Activated CD8-positive, alpha-beta memory T cell treated with anti-CD3 and anti-CD28 coated beads for 36 hours (primary cell): ENCODE measurements at regions not wholly inside any gene's neighbourhood (a gene's known extent, or its start where the extent isn't known, plus 50 kb on each side); places are given as distances from the start of the nearest gene placed in this dataset.
"Not testable (repeated sequence)": the region's sequence is repeated elsewhere in the genome, so short reads cannot be mapped to it uniquely, and the experiment has no call there.

Source experiments
- CTCF ChIA-PET: fragments of 350-600 bp; sonication (Branson Sonifier 250); formaldehyde crosslinking; loops from one replicate; lab custom pipeline; 2021; ENCODE audit warnings: antibody characterized with exemption; lab: Charles Lee
- POLR2A ChIA-PET: fragments of 350-600 bp; sonication (Branson Sonifier 250); formaldehyde crosslinking; loops from one replicate; lab custom pipeline; 2021; ENCODE audit warnings: antibody characterized with exemption; lab: Charles Lee

GRCh38 chr2:18074476-18074875 lies 196.0 kb downstream of the KCNS3 start:
- CTCF ChIA-PET: no interaction called here
- POLR2A ChIA-PET: no interaction called here

GRCh38 chr2:18073601-18074000 lies 195.1 kb downstream of the KCNS3 start:
- POLR2A ChIA-PET: no interaction called here
- CTCF ChIA-PET: no interaction called here

GRCh38 chr2:18067588-18068384 lies 189.3 kb downstream of the KCNS3 start:
- ChIA-PET POLR2A (no interaction called here), CTCF (no interaction called here)

GRCh38 chr2:18066894-18067293 lies 188.4 kb downstream of the KCNS3 start:
- ChIA-PET CTCF (no interaction called here), POLR2A (no interaction called here)

- ChIA-PET POLR2A (no interaction called here), CTCF (no interaction called here)
These were observed 187.6 kb downstream of the KCNS3 start for GRCh38 chr2:18066066-18066465.

- ChIA-PET POLR2A (no interaction called here), CTCF (no interaction called here)
These were observed 186.8 kb downstream of the KCNS3 start for GRCh38 chr2:18065249-18065648.

GRCh38 chr2:18063826-18064470 lies 185.5 kb downstream of the KCNS3 start:
- CTCF ChIA-PET: no interaction called here

GRCh38 chr2:18062892-18063291 lies 184.4 kb downstream of the KCNS3 start:
- POLR2A ChIA-PET: no interaction called here

More at GRCh38 chr2:18063826-18064470, 185.5 kb downstream of the KCNS3 start:
- POLR2A ChIA-PET: no interaction called here

GRCh38 chr2:18061717-18062116 lies 183.2 kb downstream of the KCNS3 start:
- POLR2A ChIA-PET: no interaction called here
- CTCF ChIA-PET: interaction anchor here (1.2 kb wide), 1 partner anchor 9 kb away, joined by 4 read pairs; no protein-coding TSS in a partner anchor

More at GRCh38 chr2:18062892-18063291, 184.4 kb downstream of the KCNS3 start:
- CTCF ChIA-PET: no interaction called here

GRCh38 chr2:18057657-18058056 lies 179.2 kb downstream of the KCNS3 start:
- ChIA-PET POLR2A (no interaction called here), CTCF (no interaction called here)

GRCh38 chr2:18055290-18055689 lies 176.8 kb downstream of the KCNS3 start:
- ChIA-PET CTCF (no interaction called here), POLR2A (no interaction called here)

GRCh38 chr2:18050001-18050400 lies 171.5 kb downstream of the KCNS3 start:
- CTCF ChIA-PET: interaction anchor here (0.6 kb wide), 1 partner anchor 19 kb away, joined by 3 read pairs; no protein-coding TSS in a partner anchor
- POLR2A ChIA-PET: no interaction called here

- ChIA-PET POLR2A (no interaction called here), CTCF (no interaction called here)
These were observed 170.9 kb downstream of the KCNS3 start for GRCh38 chr2:18049325-18049724.

GRCh38 chr2:18047896-18048657 lies 169.6 kb downstream of the KCNS3 start:
- POLR2A ChIA-PET: no interaction called here
- CTCF ChIA-PET: no interaction called here

GRCh38 chr2:18047213-18047611 lies 168.7 kb downstream of the KCNS3 start:
- CTCF ChIA-PET: no interaction called here
- POLR2A ChIA-PET: no interaction called here

- ChIA-PET POLR2A (no interaction called here), CTCF (no interaction called here)
These were observed 168.2 kb downstream of the KCNS3 start for GRCh38 chr2:18046558-18047212.

GRCh38 chr2:18046017-18046416 lies 167.6 kb downstream of the KCNS3 start:
- POLR2A ChIA-PET: no interaction called here
- CTCF ChIA-PET: no interaction called here

- ChIA-PET CTCF (no interaction called here), POLR2A (no interaction called here)
These were observed 166.8 kb downstream of the KCNS3 start for GRCh38 chr2:18045230-18045629.

- CTCF ChIA-PET, POLR2A ChIA-PET: not testable (repeated sequence)
These were observed 138.9 kb downstream of the KCNS3 start for GRCh38 chr2:18017381-18017780.

- CTCF ChIA-PET: no interaction called here
- POLR2A ChIA-PET: no interaction called here
These were observed 131.4 kb downstream of the KCNS3 start for GRCh38 chr2:18009891-18010290.
